ENCODE measurements at regions not wholly inside any gene's neighbourhood (a gene's known extent, or its start where the extent isn't known, plus 50 kb on each side); places are given as distances from the start of the nearest gene placed in this dataset.
"Not testable (repeated sequence)": the region's sequence is repeated elsewhere in the genome, so short reads cannot be mapped to it uniquely, and the experiment has no call there.

- Histone ChIP-seq H3K27ac (ENCODE audit: extremely low read length, insufficient read depth, low read length) (no peak overlapping the region), H3K27me3 (ENCODE audit: control insufficient read depth in 1 of 2, insufficient read depth in 2 of 2, low read length in 2 of 2) (peaks cover 2 to 3% of the 10 kb centered on the region in 2 experiments; a peak in 2 of 5 replicates), H3K36me3 (replicated peaks in 1 of 2; ENCODE audit: control insufficient read depth in 1 of 2, insufficient read depth in 2 of 2, low read length in 2 of 2) (no peaks in the 10 kb centered on the region), H4K20me1 (ENCODE audit: insufficient read depth, low read length) (no peaks in the 10 kb centered on the region), H3K4me1 (ENCODE audit: insufficient read depth, low read length) (no peaks in the 10 kb centered on the region), H3K4me3 (replicated peaks in 1 of 3; ENCODE audit: insufficient read depth in 1 of 3, low read depth in 2 of 3, low read length in 3 of 3) (no peak overlapping the region), H3K79me2 (ENCODE audit: insufficient read depth, low read length) (no peaks in the 10 kb centered on the region), H3K9ac (ENCODE audit: insufficient read depth, low read depth, low read length) (no peak overlapping the region), H2AFZ (ENCODE audit: low read length) (no peak overlapping the region), H3K4me2 (ENCODE audit: low read depth, low read length) (no peak overlapping the region), H3K9me3 (ENCODE audit: low read length) (no peaks in the 10 kb centered on the region)
- ATAC-seq (no peak), FAIRE-seq (no peak), DNase-seq (ENCODE audit: low spot score) (no peak)
- ChIA-PET CTCF (ENCODE audit: low intra/inter-chr PET ratio, low total read pairs) (no interaction called here), POLR2A (no interaction called here)
- BruUV-seq (replicated peaks): no TSS peak
- WGBS (ENCODE audit: low lambda C conversion rate): 33% methylated on average over 3 of the region's 3 CpGs
- intact Hi-C loops (cut with micrococcal nuclease; ENCODE audit: unreplicated experiment) (no loop called here), in situ Hi-C loops (cut with HindIII; ENCODE audit: extremely low pct_ligation_motif_present, low pct_unique_long_range_greater_than_20kb) (no loop called here)
- TF ChIP-seq ZNF639 (CRISPR knock-in tag; conservative IDR thresholded peaks at IDR 0.05): no peak
- no peak for TF ChIP-seq ZBTB46 (CRISPR knock-in tag; IDR thresholded peaks at IDR 0.05; ENCODE audit: borderline replicate concordance)
- no peak for TF ChIP-seq ZNF839 (CRISPR knock-in tag; IDR thresholded peaks at IDR 0.05; ENCODE audit: borderline replicate concordance)
- TF ChIP-seq ZNF674 (CRISPR knock-in tag; IDR thresholded peaks at IDR 0.05; ENCODE audit: low read depth): no peak
- TF ChIP-seq JUND (CRISPR knock-in tag; IDR thresholded peaks at IDR 0.05): no peak
- no peak for TF ChIP-seq ZNF180 (CRISPR knock-in tag; IDR thresholded peaks at IDR 0.05; ENCODE audit: borderline replicate concordance, low read depth)
- no peak for TF ChIP-seq RFX3 (CRISPR knock-in tag; IDR thresholded peaks at IDR 0.05)
- TF ChIP-seq MLX (CRISPR knock-in tag; IDR thresholded peaks at IDR 0.05): no peak
- no peak for TF ChIP-seq TFDP2 (CRISPR knock-in tag; IDR thresholded peaks at IDR 0.05)
- no peak for TF ChIP-seq SMAD9 (CRISPR knock-in tag; IDR thresholded peaks at IDR 0.05)
- TF ChIP-seq MTA1 (CRISPR knock-in tag; IDR thresholded peaks at IDR 0.05; ENCODE audit: borderline replicate concordance): no peak
- TF ChIP-seq RELA (CRISPR knock-in tag; IDR thresholded peaks at IDR 0.05): no peak
- TF ChIP-seq PHF8 (CRISPR knock-in tag; IDR thresholded peaks at IDR 0.05): no peak
- no peak for TF ChIP-seq ZNF780A (CRISPR knock-in tag; IDR thresholded peaks at IDR 0.05)
- TF ChIP-seq AHR (CRISPR knock-in tag; IDR thresholded peaks at IDR 0.05): no peak
- no peak for TF ChIP-seq PCBP1 (IDR thresholded peaks at IDR 0.05; ENCODE audit: borderline replicate concordance, low read depth, low read length)
Observed at GRCh38 chr2:78839259-78839658, 186.2 kb upstream of the REG3G start.

- CTCF ChIA-PET (ENCODE audit: low intra/inter-chr PET ratio, low total read pairs): not testable (repeated sequence)
Observed at GRCh38 chr2:78840311-78840710, 185.2 kb upstream of the REG3G start.

More at GRCh38 chr2:78840311-78840710, 185.2 kb upstream of the REG3G start:
- FAIRE-seq; in situ Hi-C loops (cut with HindIII; ENCODE audit: extremely low pct_ligation_motif_present, low pct_unique_long_range_greater_than_20kb); intact Hi-C loops (cut with micrococcal nuclease; ENCODE audit: unreplicated experiment); H3K4me1 ChIP-seq (ENCODE audit: insufficient read depth, low read length); POLR2A ChIA-PET; H3K4me3 ChIP-seq (replicated peaks in 1 of 3; ENCODE audit: insufficient read depth in 1 of 3, low read depth in 2 of 3, low read length in 3 of 3); H2AFZ ChIP-seq (ENCODE audit: low read length); H4K20me1 ChIP-seq (ENCODE audit: insufficient read depth, low read length); H3K9ac ChIP-seq (ENCODE audit: insufficient read depth, low read depth, low read length); ATAC-seq; H3K36me3 ChIP-seq (replicated peaks in 1 of 2; ENCODE audit: control insufficient read depth in 1 of 2, insufficient read depth in 2 of 2, low read length in 2 of 2); DNase-seq (ENCODE audit: low spot score); H3K9me3 ChIP-seq (ENCODE audit: low read length); BruUV-seq (replicated peaks); H3K27ac ChIP-seq (ENCODE audit: extremely low read length, insufficient read depth, low read length); H3K27me3 ChIP-seq (ENCODE audit: control insufficient read depth in 1 of 2, insufficient read depth in 2 of 2, low read length in 2 of 2); H3K4me2 ChIP-seq (ENCODE audit: low read depth, low read length); H3K79me2 ChIP-seq (ENCODE audit: insufficient read depth, low read length): not testable (repeated sequence)
- 39% methylated on average over 10 of the region's 10 CpGs for WGBS (ENCODE audit: low lambda C conversion rate)

Measured in HepG2 (cell line).